HG03135 (cell line): ENCODE measurements at regions not wholly inside any gene's neighbourhood (a gene's known extent, or its start where the extent isn't known, plus 50 kb on each side); places are given as distances from the start of the nearest gene placed in this dataset.

Experiments used
- ATAC-seq: cut with Tn5 transposase; IDR thresholded peaks from one replicate; pipeline ENCODE4 v1.9.1; 2021; ENCODE audit warnings: mild to moderate bottlenecking, moderate library complexity; ENCODE audit not compliant: unreplicated experiment

- ATAC-seq = no peak
Observed at GRCh38 chr2:59560769-59561168, 992.7 kb downstream of the BCL11A start.

- no peak for ATAC-seq
Observed at GRCh38 chr2:59540864-59541263, 1012.6 kb downstream of the BCL11A start.

- ATAC-seq = no peak
Observed at GRCh38 chr2:59538398-59538911, 1015.0 kb downstream of the BCL11A start.

DNA sequence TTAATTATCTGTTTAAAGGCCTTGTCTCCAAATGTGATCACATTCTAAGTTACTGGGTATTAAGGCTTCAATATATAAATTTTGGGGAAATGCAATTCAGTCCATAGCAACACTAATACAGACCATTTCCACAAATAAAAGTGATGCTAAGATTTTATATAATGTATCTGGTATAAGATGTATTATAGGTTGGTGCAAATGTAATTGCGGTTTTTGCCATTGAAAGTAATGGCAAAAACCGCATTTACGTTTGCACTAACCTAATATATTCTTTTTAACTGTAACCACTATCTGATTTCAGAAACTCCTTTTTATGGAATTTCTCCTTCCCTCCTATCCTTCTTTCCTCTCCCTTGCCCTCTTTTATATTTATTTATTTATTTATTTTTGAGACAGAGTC, 1020.6 kb downstream of the BCL11A start:
- no peak for ATAC-seq

GRCh38 chr2:59530258-59530657, 1023.2 kb downstream of the BCL11A start:
- ATAC-seq = no peak

DNA sequence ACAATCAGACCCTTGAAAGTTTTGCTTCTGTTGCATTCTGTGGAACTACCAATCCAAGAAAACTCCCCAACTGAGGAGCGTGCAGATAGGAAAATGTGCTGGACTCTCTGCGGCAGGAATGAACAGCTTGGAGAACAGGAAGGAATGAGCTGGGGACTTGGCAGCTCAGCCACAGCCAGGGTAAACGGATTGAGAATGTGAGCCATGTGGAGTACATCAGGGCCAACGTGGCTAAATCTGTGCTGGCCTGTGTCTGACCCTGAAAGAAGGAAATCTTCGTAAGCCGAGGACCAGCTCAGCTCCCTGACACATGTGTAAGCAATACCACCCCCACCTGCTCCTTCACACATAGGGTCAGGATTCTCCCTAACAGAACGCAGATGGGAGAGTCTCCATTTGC, 1023.7 kb downstream of the BCL11A start:
- ATAC-seq = no peak

GRCh38 chr2:59528525-59528924, 1024.9 kb downstream of the BCL11A start:
- ATAC-seq = no peak

DNA sequence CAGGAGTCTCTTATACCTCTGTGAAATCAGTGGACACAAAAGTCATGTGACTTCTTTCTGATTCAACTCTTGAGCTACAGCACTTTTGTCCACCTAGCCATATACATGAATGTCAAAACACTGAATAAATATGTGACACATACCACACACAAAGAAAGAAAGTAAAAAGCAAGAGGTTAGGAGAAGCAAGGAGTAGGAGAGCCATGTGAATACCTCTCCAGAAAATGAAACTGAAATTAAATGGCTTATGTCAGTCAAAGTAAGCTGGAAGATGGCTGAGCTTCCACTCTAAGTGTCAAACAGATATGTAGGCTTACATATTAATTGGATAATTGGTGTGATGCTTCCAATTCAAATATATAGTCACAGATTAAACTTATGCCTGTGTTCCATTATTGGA, 1050.5 kb downstream of the BCL11A start:
- no peak for ATAC-seq

GRCh38 chr2:59490994-59491393, 1062.5 kb downstream of the BCL11A start:
- no peak for ATAC-seq

DNA sequence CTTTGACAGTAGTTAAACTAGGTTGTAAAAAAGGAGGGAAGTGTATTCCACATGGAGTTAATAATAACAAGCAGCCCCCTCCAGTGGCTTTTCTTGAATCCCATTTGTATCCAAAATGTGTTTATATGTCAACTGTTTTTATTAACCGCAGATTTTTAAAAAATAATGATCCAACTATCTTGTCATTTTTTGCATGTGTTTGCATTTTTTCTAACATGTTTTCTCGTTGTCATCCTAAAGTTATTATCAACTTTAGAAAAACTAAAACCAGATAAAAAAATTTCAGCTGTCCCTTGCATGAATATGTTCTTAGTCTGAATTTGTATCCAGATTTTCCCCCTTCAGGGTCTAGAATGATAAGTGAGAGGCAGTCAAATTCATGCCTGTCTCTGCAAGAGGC, 1063.3 kb downstream of the BCL11A start:
- no peak for ATAC-seq

DNA sequence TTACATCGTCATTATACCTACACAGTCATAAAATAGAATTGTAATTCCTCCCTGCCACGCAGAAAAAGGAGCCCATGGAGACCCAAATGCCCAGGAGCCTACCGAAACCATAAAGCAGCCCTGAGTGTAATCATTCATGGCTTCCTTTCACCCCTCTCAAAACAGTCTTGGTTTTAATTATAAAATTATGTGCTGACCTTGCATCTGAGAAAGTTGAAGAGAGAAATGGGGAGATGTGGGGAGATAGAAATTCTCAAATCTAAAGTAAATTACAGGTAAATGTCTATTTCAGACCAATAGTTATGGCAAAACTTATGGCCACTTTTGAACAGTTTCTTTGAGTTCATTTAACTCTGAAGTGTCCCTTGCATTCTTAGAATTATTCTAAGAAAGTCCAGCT, 1068.8 kb downstream of the BCL11A start:
- ATAC-seq = no peak

- no peak for ATAC-seq
Observed at GRCh38 chr2:59463426-59463825, 1090.0 kb downstream of the BCL11A start.

- ATAC-seq = no peak
Observed at GRCh38 chr2:59462422-59463197, 1090.8 kb downstream of the BCL11A start.

- no peak for ATAC-seq
Observed at GRCh38 chr2:59461127-59461526, 1092.3 kb downstream of the BCL11A start.

DNA sequence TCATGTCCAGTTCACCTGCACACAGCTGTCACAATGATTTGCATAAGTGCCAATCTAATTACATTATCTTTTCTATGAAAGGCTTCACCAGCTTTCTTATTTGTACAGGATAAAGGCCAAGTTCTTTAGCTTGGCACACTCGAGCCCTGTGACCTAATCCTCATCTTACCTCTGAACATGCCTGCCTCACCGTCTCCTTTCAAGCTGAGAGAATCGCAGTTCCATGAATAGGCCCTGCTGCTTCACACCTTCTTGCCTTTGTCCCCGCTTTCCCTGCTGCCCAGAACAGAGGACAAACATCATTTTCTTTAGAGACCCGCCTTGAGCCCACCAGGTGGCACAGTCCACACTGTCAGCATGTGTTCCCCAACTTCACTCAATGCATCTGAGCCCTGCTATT, 1094.7 kb downstream of the BCL11A start:
- no peak for ATAC-seq

- ATAC-seq = no peak
Observed at GRCh38 chr2:59456285-59456684, 1097.2 kb downstream of the BCL11A start.

- ATAC-seq = no peak
Observed at GRCh38 chr2:59449274-59449673, 1104.2 kb downstream of the BCL11A start.

DNA sequence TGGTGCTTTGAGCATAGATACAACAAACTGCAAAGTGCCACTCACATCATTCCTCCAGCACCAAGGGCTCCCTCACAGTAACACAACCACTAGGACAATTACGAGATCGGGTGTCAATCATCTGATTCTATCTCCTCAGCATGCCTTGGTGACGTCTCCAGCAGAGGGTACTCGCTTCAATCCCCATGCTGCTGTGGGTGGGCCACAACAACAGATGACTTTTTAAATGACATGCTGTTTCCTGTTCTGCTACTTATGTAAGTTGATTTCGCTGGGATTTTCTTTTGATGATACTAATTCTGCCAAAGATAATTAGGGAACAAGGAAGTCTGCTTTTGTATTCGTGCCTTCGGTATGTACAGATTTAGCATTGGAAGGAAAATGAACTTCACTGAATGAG, 1113.0 kb downstream of the BCL11A start:
- no peak for ATAC-seq

DNA sequence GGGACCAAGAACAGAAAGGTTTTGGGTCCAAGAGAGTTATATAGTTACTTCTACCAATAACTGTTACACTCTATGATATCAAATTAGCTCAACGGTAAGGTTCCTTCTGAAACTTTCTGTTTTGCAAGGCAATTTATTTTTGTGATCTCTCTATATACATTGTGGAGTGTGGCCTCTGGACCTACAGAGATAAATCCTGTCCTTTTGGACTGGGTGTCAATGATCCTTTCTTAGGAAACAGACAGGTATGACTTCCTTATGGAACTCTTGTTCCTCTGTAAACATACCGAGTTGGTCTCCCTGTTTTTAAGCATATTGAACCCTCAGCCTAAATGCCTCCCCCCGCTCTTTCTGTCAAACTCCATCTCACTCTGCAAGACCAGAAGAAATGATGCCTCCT, 1117.8 kb downstream of the BCL11A start:
- ATAC-seq = no peak

DNA sequence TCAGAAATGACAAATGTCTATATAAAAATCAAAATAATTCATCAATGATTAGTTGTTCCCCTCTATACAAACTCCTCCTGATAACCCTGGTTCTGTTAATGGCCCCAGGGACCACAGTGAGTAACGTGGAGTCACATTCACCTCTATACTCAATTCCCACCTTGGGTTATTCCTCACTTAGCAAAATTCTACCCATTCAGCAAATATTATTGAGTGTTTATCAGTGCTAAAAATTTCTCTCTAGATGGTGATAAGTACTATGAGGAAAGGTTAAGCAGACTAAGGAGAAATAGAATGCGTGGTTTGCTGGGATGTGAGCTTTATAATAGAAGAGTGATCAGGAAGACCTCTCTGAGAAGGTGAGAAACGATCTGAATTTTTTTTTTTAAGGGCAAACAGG, 1124.5 kb downstream of the BCL11A start:
- ATAC-seq = no peak

DNA sequence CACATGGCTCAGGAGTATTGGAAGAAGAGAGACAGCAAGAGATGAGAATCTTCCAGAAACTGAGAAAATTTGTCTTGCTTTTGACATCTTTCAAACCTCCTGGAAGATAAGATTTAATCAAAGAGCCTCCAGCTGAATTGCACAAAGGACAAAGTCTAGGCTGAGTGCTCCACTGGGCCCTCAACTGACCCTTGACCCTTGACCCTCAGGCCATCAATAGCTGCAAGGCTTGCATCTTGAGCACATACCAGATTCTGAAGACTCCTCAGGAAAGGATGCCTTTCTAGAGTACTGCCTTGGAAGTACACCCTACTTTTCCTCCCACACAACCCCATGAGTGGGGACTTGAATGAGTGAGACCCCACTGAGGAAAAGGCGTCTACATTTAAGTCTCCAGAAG, 1125.5 kb downstream of the BCL11A start:
- no peak for ATAC-seq

DNA sequence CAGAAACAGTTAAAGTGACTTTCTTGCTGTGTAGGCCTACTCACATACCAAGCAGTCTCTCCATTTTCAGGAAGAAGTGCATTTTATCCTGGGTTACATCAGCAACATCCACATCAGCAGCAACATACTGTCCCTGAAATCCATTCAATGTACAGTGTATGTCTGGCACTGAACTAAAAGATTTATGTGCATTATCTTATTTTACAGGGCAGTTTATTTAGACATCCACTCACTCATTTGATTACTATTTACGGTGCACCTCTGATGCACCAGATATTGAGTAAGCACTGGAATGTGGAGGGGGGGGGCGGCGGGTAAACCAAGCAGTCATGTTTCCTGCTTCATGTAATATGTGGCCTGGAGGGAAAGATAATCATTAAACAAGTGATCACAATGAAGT, 1128.2 kb downstream of the BCL11A start:
- no peak for ATAC-seq
